A549 (cell line): ENCODE measurements at regions not wholly inside any gene's neighbourhood (a gene's known extent, or its start where the extent isn't known, plus 50 kb on each side); places are given as distances from the start of the nearest gene placed in this dataset.

Experiments
- ATAC-seq, 2 experiments: fragments of 200-7000 bp in 1 of 2; fragments of >200 bp in 1 of 2; cut with Nextera tagmentation in 1 of 2; cut with Tn5 transposase in 1 of 2; 3 replicates each; pipeline versions ENCODE4 v1.8.0 to v1.9.1; 2018 to 2020; ENCODE audit warnings: mild to moderate bottlenecking in 1 of 2, moderate library complexity in 1 of 2
- CTCF ChIA-PET: fragments of 300-600 bp; sonication (Branson Sonifier 250); formaldehyde crosslinking; extraction: SDS; loops from one replicate; lab custom pipeline; 2021; ENCODE audit warnings: antibody characterized with exemption, inconsistent platforms; lab: Yijun Ruan, JAX
- POLR2A ChIA-PET: fragments of 350-600 bp; formaldehyde crosslinking; extraction: SDS; loops from one replicate; lab custom pipeline; 2021; ENCODE audit warnings: antibody characterized with exemption, inconsistent platforms; lab: Yijun Ruan, JAX
- DNase-seq, 2 experiments: peaks; one replicate each; pipeline versions ENCODE4 v3.0.0 to v3.0.0-alpha.2; 2011 to 2016; ENCODE audit warnings: low read depth in 1 of 2, low spot score in 1 of 2
- FAIRE-seq: peaks from 2 replicates; lab custom pipeline; 2011; peaks lifted over from hg19 to GRCh38; lab: Jason Lieb, UNC
- H3K27ac ChIP-seq, 2 experiments: fragments of >200 bp; sonication (Bioruptor Twin); formaldehyde crosslinking; 3 replicates each; pipeline ENCODE4 v1.5.1; 2016 to 2017
- H3K4me1 ChIP-seq: fragments of >200 bp; sonication (Bioruptor Twin); formaldehyde crosslinking; 3 replicates; pipeline ENCODE4 v1.6.1; 2016
- H3K4me2 ChIP-seq: fragments of >200 bp; sonication (Bioruptor Twin); formaldehyde crosslinking; 3 replicates; pipeline ENCODE4 v1.6.1; 2016
- H3K4me3 ChIP-seq: fragments of >200 bp; sonication (Bioruptor Twin); formaldehyde crosslinking; 3 replicates; pipeline ENCODE4 v1.5.1; 2016
- H3K9me3 ChIP-seq: fragments of >200 bp; sonication (Bioruptor Twin); formaldehyde crosslinking; 3 replicates; pipeline ENCODE4 v1.6.1; 2016
- BHLHE40 ChIP-seq: IDR thresholded peaks from 2 replicates; pipeline ENCODE4 v1.6.1; 2012; ENCODE audit warnings: low read depth, low read length, inconsistent platforms
- CEBPB ChIP-seq, 2 experiments: fragments of >200 bp in 1 of 2; sonication (Bioruptor Twin) in 1 of 2; formaldehyde crosslinking in 1 of 2; IDR thresholded peaks; 2 replicates each; pipeline ENCODE4 v1.6.1; 2012 to 2016
- CHD2 ChIP-seq: fragments of 150-350 bp; IDR thresholded peaks from 2 replicates; pipeline ENCODE4 v1.6.1; 2014; ENCODE audit warnings: low read length; ENCODE audit not compliant: partially characterized antibody
- E2F6 ChIP-seq: IDR thresholded peaks from 2 replicates; pipeline ENCODE4 v1.6.1; 2012; ENCODE audit warnings: low read depth, borderline replicate concordance
- EHF ChIP-seq: fragments of 250-450 bp; sonication (Bioruptor Pico); IDR thresholded peaks from 2 replicates; pipeline ENCODE4 v1.5.0; 2020; ENCODE audit warnings: mild to moderate bottlenecking
- EHMT2 ChIP-seq: fragments of 200-600 bp; sonication (generic); IDR thresholded peaks from 2 replicates; pipeline ENCODE4 v1.6.1; 2016; ENCODE audit warnings: antibody characterized with exemption, low read depth, mild to moderate bottlenecking, moderate library complexity
- EP300 ChIP-seq, 2 experiments: fragments of >200 bp; sonication (Bioruptor Twin); formaldehyde crosslinking; IDR thresholded peaks; 2 replicates in 1 of 2; 3 replicates in 1 of 2; pipeline ENCODE4 v1.6.1; 2016 to 2017
- ESRRA ChIP-seq: fragments of 150-350 bp; IDR thresholded peaks from 2 replicates; pipeline ENCODE4 v1.6.1; 2014; ENCODE audit warnings: mild to moderate bottlenecking, low read length, borderline replicate concordance
- FOXS1 ChIP-seq: fragments of 250-450 bp; sonication (Bioruptor Pico); IDR thresholded peaks from 2 replicates; pipeline ENCODE4 v1.5.0; 2020; ENCODE audit warnings: mild to moderate bottlenecking, moderate library complexity
- HES2 ChIP-seq: fragments of >200 bp; sonication (Bioruptor Twin); formaldehyde crosslinking; IDR thresholded peaks from 2 replicates; pipeline ENCODE4 v1.6.1; 2016
- HEYL ChIP-seq: fragments of 250-450 bp; sonication (Bioruptor Pico); IDR thresholded peaks from 2 replicates; pipeline ENCODE4 v1.8.0; 2021; ENCODE audit warnings: mild to moderate bottlenecking, moderate library complexity
- HOXB5 ChIP-seq: fragments of 250-450 bp; sonication (Bioruptor Pico); IDR thresholded peaks from 2 replicates; pipeline ENCODE4 v1.5.0; 2020; ENCODE audit warnings: mild to moderate bottlenecking, moderate library complexity
- JUN ChIP-seq, 2 experiments: fragments of >200 bp; sonication (Bioruptor Twin); formaldehyde crosslinking; IDR thresholded peaks; 2 replicates in 1 of 2; 3 replicates in 1 of 2; pipeline ENCODE4 v1.6.1; 2016 to 2017
- KDM1A ChIP-seq: fragments of 200-600 bp; sonication (generic); IDR thresholded peaks from 2 replicates; pipeline ENCODE4 v1.6.1; 2016; ENCODE audit warnings: low read depth, mild to moderate bottlenecking
- MAFK ChIP-seq: fragments of 450-650 bp; IDR thresholded peaks from 2 replicates; pipeline ENCODE4 v1.6.1; 2014; ENCODE audit not compliant: partially characterized antibody
- NFE2L2 ChIP-seq: fragments of 150-350 bp; conservative IDR thresholded peaks from 2 replicates; pipeline ENCODE4 v1.6.1; 2014; ENCODE audit warnings: low read length
- NPAS2 ChIP-seq: fragments of 250-450 bp; sonication (Bioruptor Pico); IDR thresholded peaks from 2 replicates; pipeline ENCODE4 v1.8.0; 2022; ENCODE audit warnings: mild to moderate bottlenecking, moderate library complexity, borderline replicate concordance
- PHF8 ChIP-seq: fragments of 200-600 bp; sonication (generic); IDR thresholded peaks from 2 replicates; pipeline ENCODE4 v1.6.1; 2016; ENCODE audit warnings: low read depth, mild to moderate bottlenecking, antibody characterized with exemption, moderate library complexity, borderline replicate concordance
- POLR2AphosphoS2 ChIP-seq: conservative IDR thresholded peaks from 2 replicates; pipeline ENCODE4 v1.6.1; 2012; ENCODE audit warnings: low read length, improper control_type of control experiment, inconsistent platforms
- RARB ChIP-seq: fragments of 250-450 bp; sonication (Bioruptor Pico); IDR thresholded peaks from 2 replicates; pipeline ENCODE4 v1.8.0; 2021; ENCODE audit warnings: mild to moderate bottlenecking, moderate library complexity
- RFX5 ChIP-seq: fragments of 450-650 bp; IDR thresholded peaks from 2 replicates; pipeline ENCODE4 v1.7.1; 2014; ENCODE audit warnings: antibody characterized with exemption, mild to moderate bottlenecking, moderate library complexity
- RNF2 ChIP-seq: fragments of 200-600 bp; sonication (generic); IDR thresholded peaks from 2 replicates; pipeline ENCODE4 v1.6.1; 2016; ENCODE audit warnings: low read depth, mild to moderate bottlenecking, antibody characterized with exemption, moderate library complexity, borderline replicate concordance
- TFCP2L1 ChIP-seq: fragments of 250-450 bp; sonication (Bioruptor Pico); IDR thresholded peaks from 2 replicates; pipeline ENCODE4 v1.5.0; 2021; ENCODE audit warnings: mild to moderate bottlenecking
- TP53 ChIP-seq: fragments of 250-450 bp; sonication (Bioruptor Pico); IDR thresholded peaks from 2 replicates; pipeline ENCODE4 v1.5.0; 2021; ENCODE audit warnings: mild to moderate bottlenecking, moderate library complexity
- ZFP36 ChIP-seq: fragments of 450-650 bp; IDR thresholded peaks from 2 replicates; pipeline ENCODE4 v1.6.1; 2014; ENCODE audit warnings: borderline replicate concordance; ENCODE audit not compliant: partially characterized antibody
- WGBS: methylation state at CpG from one replicate; pipeline ENCODE4 v1.1.6; 2017; ENCODE audit errors: missing lambda C conversion rate; 5-methylcytosine and 5-hydroxymethylcytosine counted together

GRCh38 chr12:41736436-41736835, 408.2 kb downstream of the GXYLT1 start:
- no peak for ATAC-seq
- no peak for FAIRE-seq

GRCh38 chr12:41731691-41732090, 413.0 kb downstream of the GXYLT1 start:
- H3K4me2 ChIP-seq: no peak overlapping the region
- H3K9me3 ChIP-seq: no peaks in the 10 kb centered on the region
- FAIRE-seq (no peak), DNase-seq (no peak), ATAC-seq (no peak)
- POLR2A ChIA-PET: no interaction called here
- no peak overlapping the region for H3K27ac ChIP-seq
- no peak overlapping the region for H3K4me3 ChIP-seq
- TF ChIP-seq RARB (CRISPR knock-in tag): no peak
- TF ChIP-seq BHLHE40: no peak
- no peak for TF ChIP-seq HES2
- TF ChIP-seq MAFK: no peak
- no peak for TF ChIP-seq TP53 (CRISPR knock-in tag)
- no peak for TF ChIP-seq TFCP2L1
- TF ChIP-seq RNF2: no peak
- no peak for TF ChIP-seq EHMT2
- no peak for TF ChIP-seq NPAS2
- TF ChIP-seq FOXS1 (CRISPR knock-in tag): no peak
- no peak for TF ChIP-seq HEYL
- no peak for TF ChIP-seq EHF (CRISPR knock-in tag)
- TF ChIP-seq CHD2: no peak
- WGBS: 67% methylated on average over 1 of the region's 1 CpG
- H3K4me1 ChIP-seq: no peaks in the 10 kb centered on the region
- CTCF ChIA-PET: no interaction called here

More at GRCh38 chr12:41736436-41736835, 408.2 kb downstream of the GXYLT1 start:
- Histone ChIP-seq H3K4me3 (no peak overlapping the region), H3K9me3 (no peaks in the 10 kb centered on the region), H3K4me2 (no peak overlapping the region), H3K27ac (no peak overlapping the region), H3K4me1 (no peaks in the 10 kb centered on the region)
- ChIA-PET CTCF (interaction anchor here (0.6 kb wide), 1 partner anchor 596 kb away, joined by 3 read pairs; no protein-coding TSS in a partner anchor), POLR2A (no interaction called here)
- 23% methylated on average over 1 of the region's 1 CpG for WGBS
- TF ChIP-seq EHMT2: no peak
- TF ChIP-seq KDM1A: no peak
- no peak for DNase-seq

GRCh38 chr12:41731061-41731460, 413.6 kb downstream of the GXYLT1 start:
- Histone ChIP-seq H3K4me1 (no peaks in the 10 kb centered on the region), H3K9me3 (no peaks in the 10 kb centered on the region), H3K4me3 (no peak overlapping the region), H3K4me2 (no peak overlapping the region), H3K27ac (no peak overlapping the region)
- ChIA-PET POLR2A (no interaction called here), CTCF (no interaction called here)
- ATAC-seq (no peak), DNase-seq (no peak), FAIRE-seq (no peak)
- WGBS: 43% methylated on average over 2 of the region's 2 CpGs
- no peak for TF ChIP-seq EHMT2
- no peak for TF ChIP-seq NFE2L2
- TF ChIP-seq HOXB5 (CRISPR knock-in tag): no peak
- TF ChIP-seq EP300 (IDR thresholded peaks at IDR 0.05): no peak
- TF ChIP-seq BHLHE40: no peak
- no peak for TF ChIP-seq PHF8
- no peak for TF ChIP-seq JUN (IDR thresholded peaks at IDR 0.05)
- TF ChIP-seq ESRRA: no peak
- TF ChIP-seq CEBPB (IDR thresholded peaks at IDR 0.05): no peak
- TF ChIP-seq TP53 (CRISPR knock-in tag): no peak
- no peak for TF ChIP-seq ZFP36
- TF ChIP-seq E2F6: no peak
- no peak for TF ChIP-seq FOXS1 (CRISPR knock-in tag)
- TF ChIP-seq POLR2AphosphoS2: no peak
- no peak for TF ChIP-seq RFX5
